22Rv1 (cell line): ENCODE measurements at regions not wholly inside any gene's neighbourhood (a gene's known extent, or its start where the extent isn't known, plus 50 kb on each side); places are given as distances from the start of the nearest gene placed in this dataset.

ENCODE experiments used
- H3K27ac ChIP-seq: fragments of 450-650 bp; 2 replicates; pipeline ENCODE4 v1.5.1; 2017
- CTCF ChIP-seq: fragments of 450-650 bp; IDR thresholded peaks from 2 replicates; pipeline ENCODE4 v1.5.1; 2017; ENCODE audit warnings: mild to moderate bottlenecking
- ZFX ChIP-seq: fragments of 450-650 bp; IDR thresholded peaks from 2 replicates; pipeline ENCODE4 v1.6.1; 2017; ENCODE audit warnings: antibody characterized with exemption, borderline replicate concordance

DNA sequence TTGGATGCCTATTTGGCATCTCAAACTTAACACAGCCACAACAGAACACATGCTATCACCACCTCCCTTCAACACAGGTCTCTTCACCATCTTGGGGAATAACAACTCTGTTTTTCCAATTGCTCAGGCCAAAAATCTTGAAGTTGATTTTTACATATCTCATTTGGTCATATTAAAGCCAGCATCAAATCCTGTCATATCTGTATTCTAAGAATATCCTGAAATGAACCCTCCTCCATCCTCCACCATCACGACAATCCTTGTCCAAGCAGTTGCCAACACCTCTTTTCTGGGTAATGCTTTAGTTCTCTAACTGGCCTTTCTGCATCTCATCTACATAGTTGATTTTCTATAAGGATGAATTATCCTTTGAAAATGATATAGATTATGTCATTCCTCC lies 168.7 kb downstream of the GPR37 start:
- TF ChIP-seq ZFX: no peak
- TF ChIP-seq CTCF: no peak
- H3K27ac ChIP-seq: no peak overlapping the region

- TF ChIP-seq ZFX (no peak), CTCF (no peak)
- no peak overlapping the region for H3K27ac ChIP-seq
These were observed 174.8 kb downstream of the GPR37 start for GRCh38 chr7:124590814-124591213.

DNA sequence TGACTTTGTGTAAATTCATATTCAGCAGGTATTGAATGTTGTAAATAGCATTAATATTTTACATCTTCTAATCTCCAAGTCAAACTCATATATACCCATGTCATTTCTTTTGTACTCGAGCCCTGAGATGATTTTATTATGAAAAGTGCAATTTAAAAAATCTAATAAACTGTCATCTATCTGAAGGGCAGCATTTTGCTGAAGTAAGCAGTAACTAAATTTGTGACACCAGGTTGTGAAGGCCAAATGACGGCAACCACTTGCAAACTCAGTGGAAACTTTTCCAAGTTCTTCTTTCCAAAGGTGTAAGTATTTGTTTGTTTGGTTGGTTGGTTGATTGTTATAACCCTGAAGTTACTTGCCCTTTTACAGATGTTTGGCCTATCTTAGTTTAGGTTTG lies 188.3 kb downstream of the GPR37 start:
- TF ChIP-seq ZFX: no peak
- TF ChIP-seq CTCF: no peak
- H3K27ac ChIP-seq: no peak overlapping the region

- no peak overlapping the region for H3K27ac ChIP-seq
- no peak for TF ChIP-seq CTCF
- no peak for TF ChIP-seq ZFX
These were observed 190.4 kb downstream of the GPR37 start for GRCh38 chr7:124575176-124575575.

GRCh38 chr7:124570558-124570957 lies 195.0 kb downstream of the GPR37 start:
- TF ChIP-seq CTCF (no peak), ZFX (no peak)
- H3K27ac ChIP-seq: no peak overlapping the region

- TF ChIP-seq CTCF (no peak), ZFX (no peak)
- H3K27ac ChIP-seq: no peak overlapping the region
These were observed 199.0 kb downstream of the GPR37 start for GRCh38 chr7:124566583-124566982.

DNA sequence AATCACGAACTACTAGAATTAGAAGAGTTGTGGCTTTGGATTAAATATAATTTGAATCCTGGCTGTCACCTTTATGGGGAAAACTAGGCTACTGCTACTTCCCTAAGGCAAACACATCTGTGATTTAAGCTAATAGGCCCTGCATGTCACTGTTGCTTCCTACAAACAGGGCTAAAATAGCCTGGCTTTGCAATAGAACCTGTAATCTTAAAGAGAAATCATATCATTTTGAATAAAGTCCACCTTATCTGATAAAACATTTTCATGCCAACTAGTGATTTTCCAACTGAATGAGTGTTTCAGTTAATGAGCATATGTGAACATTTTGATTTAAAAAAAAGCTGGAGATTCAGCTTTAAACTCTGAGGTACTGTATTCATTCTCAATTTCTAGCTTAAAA lies 208.0 kb downstream of the GPR37 start:
- H3K27ac ChIP-seq: no peak overlapping the region
- no peak for TF ChIP-seq CTCF
- no peak for TF ChIP-seq ZFX
